Activated B cell treated with CpG ODN at 0.5 μM for 24 hours (primary cell): ENCODE measurements at regions not wholly inside any gene's neighbourhood (a gene's known extent, or its start where the extent isn't known, plus 50 kb on each side); places are given as distances from the start of the nearest gene placed in this dataset.
"Not testable (repeated sequence)": the region's sequence is repeated elsewhere in the genome, so short reads cannot be mapped to it uniquely, and the experiment has no call there.

Experiments used
- ATAC-seq: fragments of 200-7000 bp; cut with Tn5 transposase; one replicate; pipeline ENCODE4 v1.10.0; 2021; ENCODE audit warnings: low read depth, mild to moderate bottlenecking, moderate library complexity
- CTCF ChIA-PET: fragments of 350-600 bp; sonication (Branson Sonifier 250); formaldehyde crosslinking; loops from one replicate; lab custom pipeline; 2021; ENCODE audit warnings: antibody characterized with exemption; lab: Charles Lee
- POLR2A ChIA-PET: fragments of 350-600 bp; sonication (Branson Sonifier 250); formaldehyde crosslinking; loops from one replicate; lab custom pipeline; 2021; ENCODE audit warnings: antibody characterized with exemption; lab: Charles Lee
- DNase-seq: peaks from one replicate; pipeline ENCODE4 v3.0.0; 2022
- H3K27ac Mint-ChIP-seq: one replicate; pipeline ENCODE4 v1.8.0; 2020; ENCODE audit warnings: mixed read lengths
- H3K27me3 Mint-ChIP-seq: one replicate; pipeline ENCODE4 v1.8.0; 2021; ENCODE audit warnings: mixed read lengths
- H3K36me3 Mint-ChIP-seq: one replicate; pipeline ENCODE4 v1.8.0; 2021; ENCODE audit warnings: low read depth, mixed read lengths
- H3K4me1 Mint-ChIP-seq: one replicate; pipeline ENCODE4 v1.8.0; 2021; ENCODE audit warnings: mixed read lengths
- H3K4me3 Mint-ChIP-seq: one replicate; pipeline ENCODE4 v1.8.0; 2020; ENCODE audit warnings: mild to moderate bottlenecking, mixed read lengths
- H3K9me3 Mint-ChIP-seq: one replicate; pipeline ENCODE4 v1.8.0; 2020; ENCODE audit warnings: mixed read lengths
- intact Hi-C: fragments of 100-400 bp; cut with micrococcal nuclease; formaldehyde crosslinking; loops from one replicate; pipeline ENCODE4 v1.15.1; 2024
- TF ChIP-seq, protein P1 (sequence below): fragments of 200-600 bp; IDR thresholded peaks from one replicate; pipeline ENCODE4 v1.8.0; 2022; ENCODE audit warnings: antibody characterized with exemption, mild to moderate bottlenecking

DNA sequence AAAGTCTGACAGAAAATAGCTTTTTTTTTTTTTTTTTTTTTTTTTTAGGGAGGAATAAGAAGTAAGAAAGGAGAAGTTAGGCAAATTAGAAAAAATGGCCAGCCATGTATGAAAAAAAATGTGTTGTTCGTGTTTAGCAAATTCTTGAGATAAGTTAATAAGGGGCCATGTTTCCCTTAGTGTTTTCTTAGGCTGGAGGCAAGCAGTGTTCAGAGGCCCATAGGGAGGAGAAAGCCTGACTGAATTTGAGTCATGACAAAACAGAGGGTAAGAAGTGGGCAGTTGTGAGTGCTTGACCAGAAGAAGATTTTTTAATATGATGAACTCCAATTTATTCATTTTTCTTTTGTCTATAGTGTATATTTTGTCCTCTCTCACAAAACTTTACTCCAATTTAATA is 766.4 kb downstream of the FAM181B start:
- TF ChIP-seq, protein P1, sequence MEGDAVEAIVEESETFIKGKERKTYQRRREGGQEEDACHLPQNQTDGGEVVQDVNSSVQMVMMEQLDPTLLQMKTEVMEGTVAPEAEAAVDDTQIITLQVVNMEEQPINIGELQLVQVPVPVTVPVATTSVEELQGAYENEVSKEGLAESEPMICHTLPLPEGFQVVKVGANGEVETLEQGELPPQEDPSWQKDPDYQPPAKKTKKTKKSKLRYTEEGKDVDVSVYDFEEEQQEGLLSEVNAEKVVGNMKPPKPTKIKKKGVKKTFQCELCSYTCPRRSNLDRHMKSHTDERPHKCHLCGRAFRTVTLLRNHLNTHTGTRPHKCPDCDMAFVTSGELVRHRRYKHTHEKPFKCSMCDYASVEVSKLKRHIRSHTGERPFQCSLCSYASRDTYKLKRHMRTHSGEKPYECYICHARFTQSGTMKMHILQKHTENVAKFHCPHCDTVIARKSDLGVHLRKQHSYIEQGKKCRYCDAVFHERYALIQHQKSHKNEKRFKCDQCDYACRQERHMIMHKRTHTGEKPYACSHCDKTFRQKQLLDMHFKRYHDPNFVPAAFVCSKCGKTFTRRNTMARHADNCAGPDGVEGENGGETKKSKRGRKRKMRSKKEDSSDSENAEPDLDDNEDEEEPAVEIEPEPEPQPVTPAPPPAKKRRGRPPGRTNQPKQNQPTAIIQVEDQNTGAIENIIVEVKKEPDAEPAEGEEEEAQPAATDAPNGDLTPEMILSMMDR, result no peak
- peaks cover 2% of the 10 kb centered on the region for H3K4me1 Mint-ChIP-seq
- H3K27ac Mint-ChIP-seq, result no peak overlapping the region
- H3K36me3 Mint-ChIP-seq, result no peaks in the 10 kb centered on the region
- no peak for DNase-seq
- H3K4me3 Mint-ChIP-seq, result no peak overlapping the region
- intact Hi-C loops, result loop anchor here (5.0 kb wide), 1 partner anchor 50 kb away; no protein-coding TSS in a partner anchor
- H3K9me3 Mint-ChIP-seq, result no peaks in the 10 kb centered on the region
- ChIA-PET POLR2A (no interaction called here), CTCF (no interaction called here)
- ATAC-seq, result no peak
- H3K27me3 Mint-ChIP-seq, result no peaks in the 10 kb centered on the region

DNA sequence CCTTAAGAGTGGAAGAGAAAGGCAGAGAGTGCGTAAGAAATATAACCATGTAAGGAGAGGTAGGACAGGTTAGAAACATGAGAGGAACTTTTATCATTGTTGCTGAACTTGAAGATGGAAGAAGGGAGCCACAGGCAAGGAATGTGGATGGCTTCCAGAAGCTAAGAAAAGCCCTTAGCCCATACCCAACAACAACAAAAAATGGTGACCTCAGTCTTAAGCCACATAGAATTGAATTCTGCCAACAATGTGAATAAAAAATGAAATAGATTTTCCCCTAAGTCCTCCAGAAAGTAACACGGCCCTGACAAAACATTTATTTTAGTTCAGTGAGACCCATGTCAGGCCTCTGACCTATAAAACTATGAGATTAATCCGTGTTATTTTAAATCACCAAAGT is 767.3 kb downstream of the FAM181B start:
- TF ChIP-seq, protein P1, result no peak
- H3K4me3 Mint-ChIP-seq, result no peak overlapping the region
- POLR2A ChIA-PET, result no interaction called here
- ATAC-seq (no peak), DNase-seq (no peak)
- H3K9me3 Mint-ChIP-seq, result no peaks in the 10 kb centered on the region
- H3K4me1 Mint-ChIP-seq, result peaks cover 2% of the 10 kb centered on the region
- H3K27me3 Mint-ChIP-seq, result no peaks in the 10 kb centered on the region
- no peak overlapping the region for H3K27ac Mint-ChIP-seq
- no peaks in the 10 kb centered on the region for H3K36me3 Mint-ChIP-seq
- intact Hi-C loops, result loop anchor here (5.0 kb wide), 1 partner anchor 49 kb away; no protein-coding TSS in a partner anchor
- CTCF ChIA-PET, result no interaction called here

DNA sequence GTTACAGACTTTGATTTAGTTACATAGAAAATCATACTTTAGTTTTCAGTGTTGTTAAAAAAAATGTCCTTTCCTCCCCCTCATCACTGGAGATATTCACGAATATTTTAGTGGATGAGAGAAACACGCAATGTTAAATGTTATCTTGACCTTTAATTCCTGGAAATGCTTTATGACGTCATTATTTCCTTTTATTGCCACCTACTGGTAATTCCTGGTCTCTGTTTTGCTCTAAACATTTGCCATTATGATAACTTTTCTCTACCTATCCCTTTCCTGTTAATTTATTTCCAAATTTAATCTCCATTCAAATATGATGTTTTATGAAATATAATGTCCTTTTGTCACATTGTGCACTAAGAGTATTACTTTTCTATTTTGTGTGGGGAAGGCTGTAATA is 770.6 kb downstream of the FAM181B start:
- POLR2A ChIA-PET, result no interaction called here
- Mint-ChIP-seq H3K36me3 (no peaks in the 10 kb centered on the region), H3K27me3 (no peaks in the 10 kb centered on the region), H3K4me3 (no peak overlapping the region), H3K9me3 (no peaks in the 10 kb centered on the region), H3K4me1 (peaks cover 2% of the 10 kb centered on the region), H3K27ac (no peak overlapping the region)
- CTCF ChIA-PET, result interaction anchor here (0.9 to 1.0 kb wide), 2 partner anchors 9 to 176 kb away, joined by 3 to 4 read pairs; no protein-coding TSS in a partner anchor
- DNase-seq (no peak), ATAC-seq (no peak)
- TF ChIP-seq, protein P1, result no peak
- intact Hi-C loops, result loop anchor here (1.0 to 5.0 kb wide), 4 partner anchors 86 to 318 kb away; no protein-coding TSS in a partner anchor

DNA sequence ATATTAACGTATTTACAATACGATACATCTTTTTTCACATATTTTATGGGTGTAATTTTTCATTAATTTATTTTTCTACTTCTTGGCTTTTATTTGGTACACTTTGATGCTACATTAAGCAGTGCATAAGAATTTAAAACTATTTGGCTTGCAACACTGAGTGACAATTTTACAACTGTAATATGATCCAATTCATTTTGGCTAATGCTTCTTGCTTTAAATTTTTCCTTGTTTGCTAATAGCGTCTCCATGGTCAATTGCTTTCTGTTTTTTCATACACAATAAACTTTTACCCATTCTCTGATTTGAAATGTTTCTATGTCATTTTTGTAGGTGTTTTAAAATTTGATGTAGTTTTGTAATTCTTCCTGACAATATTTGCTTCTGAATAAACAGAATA is 773.2 kb downstream of the FAM181B start:
- no peak for ATAC-seq
- ChIA-PET POLR2A (no interaction called here), CTCF (no interaction called here)
- no peak overlapping the region for H3K27ac Mint-ChIP-seq
- no peak for DNase-seq
- H3K4me1 Mint-ChIP-seq, result no peaks in the 10 kb centered on the region
- TF ChIP-seq, protein P1, result no peak
- H3K36me3 Mint-ChIP-seq, result no peaks in the 10 kb centered on the region
- intact Hi-C loops, result loop anchor here (5.0 kb wide), 2 partner anchors 83 to 303 kb away; no protein-coding TSS in a partner anchor
- H3K4me3 Mint-ChIP-seq, result no peak overlapping the region
- no peaks in the 10 kb centered on the region for H3K27me3 Mint-ChIP-seq
- peaks cover 9% of the 10 kb centered on the region for H3K9me3 Mint-ChIP-seq

DNA sequence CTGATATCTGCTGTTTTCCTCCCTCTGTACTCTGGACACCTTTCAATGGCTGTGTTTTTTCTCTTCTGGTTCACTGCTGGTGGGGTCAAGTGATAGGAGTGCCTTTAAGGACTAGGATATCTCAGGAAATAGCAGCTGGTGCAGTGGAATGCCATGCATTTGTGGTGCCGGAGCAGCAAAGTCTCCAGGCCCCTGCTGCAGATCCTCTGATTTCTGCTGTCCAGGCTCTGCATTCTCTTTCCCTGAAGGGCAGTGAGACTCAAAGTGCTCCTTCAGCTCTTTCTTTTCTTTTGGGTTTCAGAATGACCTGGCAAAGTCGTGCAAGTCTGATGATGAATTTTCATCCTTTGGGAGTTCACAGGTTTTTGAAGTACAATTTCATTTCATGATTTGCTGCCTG is 774.3 kb downstream of the FAM181B start:
- Mint-ChIP-seq H3K4me3 (no peak overlapping the region), H3K27ac (no peak overlapping the region), H3K4me1 (no peaks in the 10 kb centered on the region), H3K36me3 (no peaks in the 10 kb centered on the region), H3K27me3 (no peaks in the 10 kb centered on the region), H3K9me3 (peaks cover 9% of the 10 kb centered on the region)
- DNase-seq, result no peak
- intact Hi-C loops, result no loop called here
- no peak for ATAC-seq
- TF ChIP-seq, protein P1, result no peak
- ChIA-PET POLR2A (no interaction called here), CTCF (no interaction called here)

DNA sequence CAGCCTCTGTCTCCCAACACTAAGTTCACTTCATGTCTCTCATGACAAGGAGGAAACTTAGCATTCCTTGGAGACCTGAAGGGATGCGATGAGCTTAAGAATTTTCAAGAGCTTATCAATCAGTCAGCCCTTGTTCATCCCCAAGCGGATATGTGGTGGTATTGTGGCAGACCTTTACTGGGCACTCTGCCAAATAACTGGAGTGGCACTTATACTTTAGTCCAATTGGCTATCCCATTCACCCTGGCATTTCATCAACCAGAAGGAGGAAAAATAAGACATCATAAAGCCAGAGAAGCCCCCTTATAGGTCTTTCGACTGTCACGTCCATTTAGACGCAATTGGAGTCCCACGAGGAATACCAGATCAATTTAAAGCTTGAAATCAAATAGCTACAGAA is 779.4 kb downstream of the FAM181B start:
- H3K4me1 Mint-ChIP-seq, DNase-seq, H3K27me3 Mint-ChIP-seq, POLR2A ChIA-PET, H3K4me3 Mint-ChIP-seq, H3K36me3 Mint-ChIP-seq, intact Hi-C loops, ATAC-seq, H3K27ac Mint-ChIP-seq: not testable (repeated sequence)
- peaks cover 14% of the 10 kb centered on the region for H3K9me3 Mint-ChIP-seq
- CTCF ChIA-PET, result interaction anchor here (1.2 kb wide), 1 partner anchor 9 kb away, joined by 3 read pairs; no protein-coding TSS in a partner anchor
